H1 (cell line): ENCODE measurements at regions not wholly inside any gene's neighbourhood (a gene's known extent, or its start where the extent isn't known, plus 50 kb on each side); places are given as distances from the start of the nearest gene placed in this dataset.

ENCODE experiments used
- CTCF ChIA-PET: fragments of 300-600 bp; sonication (Branson Sonifier 250); formaldehyde crosslinking; loops from one replicate; lab custom pipeline; 2021; ENCODE audit not compliant: partially characterized antibody; lab: Charles Lee
- POLR2A ChIA-PET: fragments of 300-600 bp; sonication (Branson Sonifier 250); formaldehyde crosslinking; loops from one replicate; lab custom pipeline; 2021; ENCODE audit warnings: inconsistent platforms; ENCODE audit not compliant: partially characterized antibody; lab: Charles Lee
- DNase-seq, 2 experiments: peaks; one replicate each; pipeline versions ENCODE4 v3.0.0 to v3.0.0-alpha.2; 2010 to 2022; ENCODE audit warnings: low spot score in 2 of 2, low read depth in 1 of 2, mixed read lengths in 1 of 2
- FAIRE-seq: peaks from 2 replicates; lab custom pipeline; 2011; peaks lifted over from hg19 to GRCh38; lab: Jason Lieb, UNC
- H2AFZ ChIP-seq: 2 replicates; pipeline ENCODE4 v1.8.1; 2012; ENCODE audit warnings: low read length, inconsistent platforms
- H2AK5ac ChIP-seq: 2 replicates; pipeline ENCODE4 v1.6.1; 2013; ENCODE audit warnings: low read depth, low read length
- H2BK120ac ChIP-seq: replicated peaks from 2 replicates; pipeline ENCODE3; 2013; ENCODE audit warnings: low read depth, low read length, inconsistent platforms
- H2BK12ac ChIP-seq: 2 replicates; pipeline ENCODE4 v1.6.1; 2013; ENCODE audit warnings: low read depth, low read length
- H2BK15ac ChIP-seq: 2 replicates; pipeline ENCODE4 v1.6.1; 2013; ENCODE audit warnings: low read length
- H2BK20ac ChIP-seq: 2 replicates; pipeline ENCODE4 v1.6.1; 2013; ENCODE audit warnings: low read length
- H2BK5ac ChIP-seq: 2 replicates; pipeline ENCODE4 v1.6.1; 2013; ENCODE audit warnings: low read depth, low read length
- H3K14ac ChIP-seq: 2 replicates; pipeline ENCODE4 v1.6.1; 2013; ENCODE audit warnings: inconsistent platforms; ENCODE audit not compliant: insufficient read length
- H3K18ac ChIP-seq: 2 replicates; pipeline ENCODE4 v1.6.1; 2013; ENCODE audit warnings: low read length; ENCODE audit errors: extremely low read depth
- H3K23ac ChIP-seq: 2 replicates; pipeline ENCODE4 v1.6.1; 2013; ENCODE audit warnings: inconsistent platforms; ENCODE audit not compliant: insufficient read length
- H3K23me2 ChIP-seq: 2 replicates; pipeline ENCODE4 v1.6.1; 2013; ENCODE audit warnings: low read depth, low read length
- H3K27ac ChIP-seq: 2 replicates; pipeline ENCODE4 v1.6.1; 2011; ENCODE audit warnings: low read depth, low read length, inconsistent platforms
- H3K27me3 ChIP-seq, 4 experiments: replicated peaks in 1 of 4; 1 replicate in 1 of 4; 2 replicates in 3 of 4; pipeline versions ENCODE4 v1.6.1 to v1.8.1; 2011 to 2013; ENCODE audit warnings: low read length in 3 of 4, mild to moderate bottlenecking in 3 of 4, inconsistent platforms in 2 of 4, mixed read lengths in 2 of 4, moderate library complexity in 1 of 4; ENCODE audit not compliant: control insufficient read depth in 3 of 4, insufficient read depth in 3 of 4; ENCODE audit errors: extremely low read depth in 1 of 4
- H3K36me3 ChIP-seq, 4 experiments: 2 replicates each; pipeline versions ENCODE4 v1.6.1 to v1.8.1; 2011 to 2013; ENCODE audit warnings: mild to moderate bottlenecking in 4 of 4, low read length in 3 of 4, moderate library complexity in 2 of 4, control low read depth in 1 of 4, inconsistent platforms in 1 of 4; ENCODE audit not compliant: insufficient read depth in 4 of 4, control insufficient read depth in 2 of 4
- H3K4ac ChIP-seq: replicated peaks from 2 replicates; pipeline ENCODE3; 2013; ENCODE audit warnings: low read length, low read depth, mixed read lengths, inconsistent platforms; ENCODE audit not compliant: insufficient read length
- H3K4me1 ChIP-seq, 4 experiments: replicated peaks in 1 of 4; 1 replicate in 1 of 4; 2 replicates in 3 of 4; pipeline versions ENCODE4 v1.6.1 to v1.8.1; 2011 to 2013; ENCODE audit warnings: low read length in 3 of 4, inconsistent platforms in 2 of 4, mixed read lengths in 1 of 4; ENCODE audit not compliant: insufficient read depth in 4 of 4, control insufficient read depth in 3 of 4
- H3K4me2 ChIP-seq, 2 experiments: 2 replicates each; pipeline versions ENCODE4 v1.6.1 to v1.8.1; 2011 to 2013; ENCODE audit warnings: low read depth in 2 of 2, low read length in 2 of 2, control low read depth in 1 of 2, inconsistent platforms in 1 of 2, mild to moderate bottlenecking in 1 of 2; ENCODE audit not compliant: insufficient read depth in 1 of 2
- H3K4me3 ChIP-seq, 4 experiments: fragments of 200-600, 300-600 bp in 1 of 4; sonication (generic), shearing (Covaris generic), sonication (Bioruptor Twin) in 1 of 4; 2 replicates each; pipeline versions ENCODE4 v1.5.1 to v1.8.1; 2011 to 2016; ENCODE audit warnings: low read length in 4 of 4, low read depth in 3 of 4, control low read depth in 2 of 4, inconsistent platforms in 2 of 4, mild to moderate bottlenecking in 2 of 4, mixed read lengths in 1 of 4, moderate library complexity in 1 of 4; ENCODE audit not compliant: insufficient read depth in 2 of 4; ENCODE audit errors: extremely low read depth in 1 of 4
- H3K56ac ChIP-seq: replicated peaks from 2 replicates; pipeline ENCODE3; 2013; ENCODE audit warnings: low read depth, mild to moderate bottlenecking, mixed read lengths, low read length, inconsistent platforms; ENCODE audit not compliant: insufficient read length
- H3K79me1 ChIP-seq: 2 replicates; pipeline ENCODE4 v1.6.1; 2013; ENCODE audit warnings: low read depth, low read length, control low read depth
- H3K79me2 ChIP-seq, 2 experiments: 2 replicates each; pipeline versions ENCODE4 v1.6.1 to v1.8.1; 2012 to 2013; ENCODE audit warnings: low read length in 2 of 2, mild to moderate bottlenecking in 2 of 2, inconsistent platforms in 1 of 2; ENCODE audit not compliant: insufficient read depth in 2 of 2, control insufficient read depth in 1 of 2
- H3K9ac ChIP-seq, 4 experiments: replicated peaks in 1 of 4; 1 replicate in 1 of 4; 2 replicates in 3 of 4; pipeline versions ENCODE4 v1.6.1 to v1.8.1; 2011 to 2013; ENCODE audit warnings: low read depth in 3 of 4, low read length in 3 of 4, control low read depth in 2 of 4, mild to moderate bottlenecking in 2 of 4, moderate library complexity in 2 of 4, inconsistent platforms in 1 of 4; ENCODE audit errors: extremely low read depth in 1 of 4
- H3K9me3 ChIP-seq, 2 experiments: 2 replicates each; pipeline versions ENCODE4 v1.6.1 to v1.8.1; 2012 to 2013; ENCODE audit warnings: mild to moderate bottlenecking in 2 of 2, moderate library complexity in 2 of 2, control low read depth in 1 of 2, inconsistent platforms in 1 of 2, low read depth in 1 of 2, low read length in 1 of 2, mixed read lengths in 1 of 2; ENCODE audit not compliant: insufficient read depth in 2 of 2
- H4K20me1 ChIP-seq, 2 experiments: replicated peaks in 1 of 2; 2 replicates each; pipeline versions ENCODE3 to v1.8.1; 2011 to 2013; ENCODE audit warnings: inconsistent platforms in 2 of 2, low read length in 2 of 2, mild to moderate bottlenecking in 1 of 2; ENCODE audit not compliant: insufficient read depth in 2 of 2, control insufficient read depth in 1 of 2
- H4K5ac ChIP-seq: 2 replicates; pipeline ENCODE4 v1.6.1; 2013; ENCODE audit warnings: low read length, low read depth, mixed read lengths, inconsistent platforms; ENCODE audit not compliant: insufficient read length
- H4K8ac ChIP-seq: 2 replicates; pipeline ENCODE4 v1.8.0; 2013; ENCODE audit warnings: mild to moderate bottlenecking, moderate library complexity, low read length, inconsistent platforms; ENCODE audit not compliant: insufficient read depth; ENCODE audit errors: extremely low read depth
- H4K91ac ChIP-seq: replicated peaks from 2 replicates; pipeline ENCODE3; 2013; ENCODE audit warnings: low read length, mixed read lengths, inconsistent platforms; ENCODE audit not compliant: insufficient read length
- BACH1 ChIP-seq: IDR thresholded peaks from 2 replicates; pipeline ENCODE4 v1.6.1; 2012; ENCODE audit warnings: low read length, improper control_type of control experiment
- BRCA1 ChIP-seq: IDR thresholded peaks from 2 replicates; pipeline ENCODE4 v1.6.1; 2012; ENCODE audit warnings: low read depth, low read length, improper control_type of control experiment
- CBX5 ChIP-seq: fragments of 300-800, 300-1000 bp; sonication (generic); IDR thresholded peaks from 2 replicates; pipeline ENCODE4 v1.7.1; 2016; ENCODE audit warnings: antibody characterized with exemption, low read length, low read depth
- HDAC6 ChIP-seq: IDR thresholded peaks from one replicate; pipeline ENCODE4 v1.7.1; 2012; ENCODE audit warnings: low read depth, mild to moderate bottlenecking, inconsistent platforms, low read length, moderate library complexity
- KDM1A ChIP-seq: fragments of 200-600, 300-600 bp; sonication (generic); IDR thresholded peaks from 2 replicates; pipeline ENCODE4 v1.7.1; 2016; ENCODE audit warnings: mild to moderate bottlenecking, low read length, borderline replicate concordance
- MAFK ChIP-seq: IDR thresholded peaks from 2 replicates; pipeline ENCODE4 v1.6.1; 2012; ENCODE audit warnings: low read depth, mild to moderate bottlenecking, improper control_type of control experiment, low read length
- NRF1 ChIP-seq: IDR thresholded peaks from 2 replicates; pipeline ENCODE4 v1.6.1; 2011; ENCODE audit warnings: mild to moderate bottlenecking, low read depth, low read length, improper control_type of control experiment
- PHF8 ChIP-seq: fragments of 200-600 bp; sonication (generic); conservative IDR thresholded peaks from 2 replicates; pipeline ENCODE4 v1.7.1; 2012; ENCODE audit warnings: low read depth, mild to moderate bottlenecking, inconsistent platforms, low read length, moderate library complexity
- POLR2AphosphoS5 ChIP-seq: IDR thresholded peaks from 2 replicates; pipeline ENCODE4 v1.6.1; 2011; ENCODE audit warnings: low read depth, low read length
- SIRT6 ChIP-seq: IDR thresholded peaks from one replicate; pipeline ENCODE4 v1.7.1; 2012; ENCODE audit warnings: low read length, inconsistent platforms
- SP1 ChIP-seq: IDR thresholded peaks from 2 replicates; pipeline ENCODE4 v1.6.1; 2011; ENCODE audit warnings: low read depth, low read length
- SP2 ChIP-seq: IDR thresholded peaks from 2 replicates; pipeline ENCODE4 v1.6.1; 2012; ENCODE audit warnings: mild to moderate bottlenecking, low read length, inconsistent platforms
- SRF ChIP-seq: IDR thresholded peaks from 2 replicates; pipeline ENCODE4 v1.6.1; 2011; ENCODE audit warnings: mild to moderate bottlenecking, low read depth, low read length, moderate library complexity
- TEAD4 ChIP-seq: IDR thresholded peaks from 2 replicates; pipeline ENCODE4 v1.6.1; 2012; ENCODE audit warnings: low read depth, low read length, inconsistent platforms, mixed read lengths
- WGBS, 2 experiments: shearing (Covaris generic) in 1 of 2; methylation state at CpG; one replicate each; pipeline versions ENCODE4 v1.1.6 to v1.1.7; 2013 to 2015; ENCODE audit warnings: low lambda C conversion rate in 2 of 2, mixed read lengths in 2 of 2, inconsistent platforms in 1 of 2, low coverage in 1 of 2, missing lambda C conversion rate in 1 of 2; ENCODE audit not compliant: insufficient replicate concordance in 2 of 2, insufficient coverage in 1 of 2, insufficient read length in 1 of 2; ENCODE audit errors: extremely low coverage in 1 of 2, missing lambda C conversion rate in 1 of 2; 5-methylcytosine and 5-hydroxymethylcytosine counted together
- TF ChIP-seq, protein P1 (sequence below): IDR thresholded peaks from 2 replicates; pipeline ENCODE4 v1.6.1; 2011; ENCODE audit warnings: low read length, improper control_type of control experiment
- TF ChIP-seq, protein P2 (sequence below): IDR thresholded peaks from 2 replicates; pipeline ENCODE4 v1.6.1; 2012; ENCODE audit warnings: inconsistent platforms

DNA sequence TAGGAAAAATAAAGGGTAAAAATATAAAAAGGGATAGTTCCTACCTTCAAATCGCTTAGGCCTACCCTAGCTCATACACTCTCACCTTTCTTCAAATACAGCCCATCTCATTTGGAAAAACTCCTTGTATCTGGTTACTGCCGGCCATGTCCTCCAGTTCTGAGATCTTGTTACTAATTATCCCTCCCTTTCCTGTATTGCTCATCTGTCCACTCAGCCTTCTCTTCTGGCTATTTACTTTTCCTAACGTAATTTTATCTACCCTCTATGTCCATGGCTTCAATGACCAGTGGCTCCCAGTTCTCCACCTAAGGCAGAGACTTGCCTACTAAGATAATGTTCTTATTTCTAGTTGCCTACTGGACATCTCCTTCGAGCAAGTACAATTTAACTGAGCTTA is 342.9 kb upstream of the ACVR2A start:
- CTCF ChIA-PET = no interaction called here
- Histone ChIP-seq H2BK5ac (no peak overlapping the region), H4K8ac (no peak overlapping the region), H3K27ac (no peak overlapping the region), H2AFZ (no peak overlapping the region), H2BK20ac (no peak overlapping the region), H3K4me3 (no peak overlapping the region), H3K79me1 (no peaks in the 10 kb centered on the region), H4K91ac (no peak overlapping the region), H3K79me2 (no peaks in the 10 kb centered on the region), H3K56ac (no peak overlapping the region), H2AK5ac (no peak overlapping the region), H3K9me3 (peaks cover 0 to 5% of the 10 kb centered on the region in 2 experiments; a peak in 1 of 4 replicates), H2BK12ac (no peak overlapping the region), H3K27me3 (no peaks in the 10 kb centered on the region), H3K4me1 (no peaks in the 10 kb centered on the region), H2BK120ac (no peak overlapping the region), H3K4me2 (no peak overlapping the region), H2BK15ac (no peak overlapping the region), H3K14ac (no peak overlapping the region), H3K23me2 (no peaks in the 10 kb centered on the region), H3K23ac (no peak overlapping the region), H3K9ac (no peak overlapping the region), H3K18ac (no peak overlapping the region)
- POLR2A ChIA-PET = no interaction called here
- 100% methylated on average over 4 of the region's 4 CpGs; no CpG with 5 or more reads in 1 of the 2 experiments for whole genome bisulfite sequencing, 2 experiments
- DNase-seq (no peak), FAIRE-seq (no peak)
- TF ChIP-seq POLR2AphosphoS5 (no peak), SIRT6 (no peak), BACH1 (no peak), HDAC6 (no peak), NRF1 (no peak), BRCA1 (no peak), CBX5 (no peak), SRF (no peak), KDM1A (no peak), SP2 (no peak), PHF8 (no peak), MAFK (no peak), TEAD4 (no peak), SP1 (no peak)
- TF ChIP-seq, protein P1, sequence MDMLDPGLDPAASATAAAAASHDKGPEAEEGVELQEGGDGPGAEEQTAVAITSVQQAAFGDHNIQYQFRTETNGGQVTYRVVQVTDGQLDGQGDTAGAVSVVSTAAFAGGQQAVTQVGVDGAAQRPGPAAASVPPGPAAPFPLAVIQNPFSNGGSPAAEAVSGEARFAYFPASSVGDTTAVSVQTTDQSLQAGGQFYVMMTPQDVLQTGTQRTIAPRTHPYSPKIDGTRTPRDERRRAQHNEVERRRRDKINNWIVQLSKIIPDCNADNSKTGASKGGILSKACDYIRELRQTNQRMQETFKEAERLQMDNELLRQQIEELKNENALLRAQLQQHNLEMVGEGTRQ = no peak
- TF ChIP-seq, protein P2, sequence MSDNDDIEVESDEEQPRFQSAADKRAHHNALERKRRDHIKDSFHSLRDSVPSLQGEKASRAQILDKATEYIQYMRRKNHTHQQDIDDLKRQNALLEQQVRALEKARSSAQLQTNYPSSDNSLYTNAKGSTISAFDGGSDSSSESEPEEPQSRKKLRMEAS = no peak
- TF ChIP-seq, all 59 proteins: peak for 0
- Histone ChIP-seq H4K5ac (no peak overlapping the region), H4K20me1 (no peaks in the 10 kb centered on the region), H3K4ac (no peak overlapping the region), H3K36me3 (no peaks in the 10 kb centered on the region; a peak in 3 of 8 replicates)
